Calu3 (cell line): ENCODE measurements at regions not wholly inside any gene's neighbourhood (a gene's known extent, or its start where the extent isn't known, plus 50 kb on each side); places are given as distances from the start of the nearest gene placed in this dataset.

Experiments
- BruUV-seq: library from RNA; stranded (reverse); fragments of 400-500 nt; replicated peaks from 2 replicates; lab custom pipeline; 2021; lab: Mats Ljungman, UMichigan
- CTCF ChIA-PET: fragments of 300-600 bp; sonication (Branson Sonifier 250); formaldehyde crosslinking; loops from one replicate; lab custom pipeline; 2022; ENCODE audit warnings: antibody characterized with exemption; lab: Charles Lee
- DNase-seq: peaks from one replicate; pipeline ENCODE4 v3.0.0; 2022
- H3K27ac Mint-ChIP-seq: one replicate; pipeline ENCODE4 v1.8.0; 2022; ENCODE audit warnings: mixed read lengths; ENCODE audit not compliant: unreplicated experiment
- H3K27me3 Mint-ChIP-seq: one replicate; pipeline ENCODE4 v1.8.0; 2022; ENCODE audit warnings: mixed read lengths; ENCODE audit not compliant: unreplicated experiment
- H3K36me3 Mint-ChIP-seq: one replicate; pipeline ENCODE4 v1.8.0; 2022; ENCODE audit warnings: mild to moderate bottlenecking, moderate library complexity, mixed read lengths; ENCODE audit not compliant: insufficient read depth, unreplicated experiment
- H3K4me1 Mint-ChIP-seq: one replicate; pipeline ENCODE4 v1.8.0; 2022; ENCODE audit warnings: mild to moderate bottlenecking, low read depth, mixed read lengths; ENCODE audit not compliant: unreplicated experiment
- H3K4me3 Mint-ChIP-seq: one replicate; pipeline ENCODE4 v1.8.0; 2022; ENCODE audit warnings: mild to moderate bottlenecking, low read depth, moderate library complexity, mixed read lengths; ENCODE audit not compliant: unreplicated experiment
- H3K9me3 Mint-ChIP-seq: one replicate; pipeline ENCODE4 v1.8.0; 2022; ENCODE audit warnings: low read depth, mixed read lengths; ENCODE audit not compliant: unreplicated experiment
- CTCF ChIP-seq: fragments of 200-600 bp; IDR thresholded peaks from one replicate; pipeline ENCODE4 v1.8.0; 2022; ENCODE audit warnings: antibody characterized with exemption; ENCODE audit not compliant: unreplicated experiment
- intact Hi-C: fragments of 100-400 bp; cut with micrococcal nuclease; formaldehyde crosslinking; loops from one replicate; pipeline ENCODE4 v1.10.0; 2022; ENCODE audit not compliant: unreplicated experiment

GRCh38 chr5:164351245-164351834 lies 845.9 kb downstream of the MAT2B start:
- BruUV-seq, result no TSS peak
- H3K4me1 Mint-ChIP-seq, result peaks cover 25% of the 10 kb centered on the region

GRCh38 chr5:164352695-164353094 lies 847.3 kb downstream of the MAT2B start:
- no peaks in the 10 kb centered on the region for H3K36me3 Mint-ChIP-seq
- BruUV-seq, result no TSS peak
- CTCF ChIA-PET, result interaction anchor here (0.6 kb wide), 1 partner anchor 94 kb away, joined by 4 read pairs; no protein-coding TSS in a partner anchor
- H3K9me3 Mint-ChIP-seq, result peaks cover 4% of the 10 kb centered on the region
- TF ChIP-seq CTCF, result no peak
- intact Hi-C loops, result no loop called here
- no peak overlapping the region for H3K27ac Mint-ChIP-seq
- H3K27me3 Mint-ChIP-seq, result no peaks in the 10 kb centered on the region
- H3K4me3 Mint-ChIP-seq, result no peak overlapping the region
- peaks cover 16% of the 10 kb centered on the region for H3K4me1 Mint-ChIP-seq
- no peak for DNase-seq

More at GRCh38 chr5:164351245-164351834, 845.9 kb downstream of the MAT2B start:
- H3K27me3 Mint-ChIP-seq, result no peaks in the 10 kb centered on the region
- no peak for TF ChIP-seq CTCF
- CTCF ChIA-PET, result no interaction called here
- H3K9me3 Mint-ChIP-seq, result peaks cover 4% of the 10 kb centered on the region
- H3K4me3 Mint-ChIP-seq, result no peak overlapping the region
- intact Hi-C loops, result no loop called here
- no peaks in the 10 kb centered on the region for H3K36me3 Mint-ChIP-seq
- DNase-seq, result no peak
- no peak overlapping the region for H3K27ac Mint-ChIP-seq

- H3K27me3 Mint-ChIP-seq, result no peaks in the 10 kb centered on the region
- no peak for TF ChIP-seq CTCF
- H3K27ac Mint-ChIP-seq, result no peak overlapping the region
- no TSS peak for BruUV-seq
- peaks cover 4% of the 10 kb centered on the region for H3K9me3 Mint-ChIP-seq
- no peak overlapping the region for H3K4me3 Mint-ChIP-seq
- intact Hi-C loops, result no loop called here
- H3K36me3 Mint-ChIP-seq, result no peaks in the 10 kb centered on the region
- peaks cover 16% of the 10 kb centered on the region for H3K4me1 Mint-ChIP-seq
- CTCF ChIA-PET, result no interaction called here
- DNase-seq, result no peak
These were observed 847.7 kb downstream of the MAT2B start for GRCh38 chr5:164353155-164353554.

GRCh38 chr5:164354139-164354751 lies 848.8 kb downstream of the MAT2B start:
- Mint-ChIP-seq H3K36me3 (no peaks in the 10 kb centered on the region), H3K9me3 (peaks cover 4% of the 10 kb centered on the region), H3K27ac (no peak overlapping the region), H3K4me3 (no peak overlapping the region), H3K4me1 (peaks cover 24% of the 10 kb centered on the region), H3K27me3 (no peaks in the 10 kb centered on the region)
- DNase-seq, result no peak
- no peak for TF ChIP-seq CTCF
- CTCF ChIA-PET, result no interaction called here
- intact Hi-C loops, result no loop called here
- BruUV-seq, result no TSS peak
